B cell (primary cell): ENCODE measurements at regions not wholly inside any gene's neighbourhood (a gene's known extent, or its start where the extent isn't known, plus 50 kb on each side); places are given as distances from the start of the nearest gene placed in this dataset.

Experiments used
- ATAC-seq: fragments of 200-7000 bp; cut with Tn5 transposase; one replicate; pipeline ENCODE4 v1.10.0; 2021; ENCODE audit warnings: low read depth, mild to moderate bottlenecking, moderate number of reproducible peaks, moderate library complexity
- CTCF ChIA-PET: fragments of 350-600 bp; sonication (Branson Sonifier 250); formaldehyde crosslinking; loops from one replicate; lab custom pipeline; 2021; ENCODE audit warnings: antibody characterized with exemption, inconsistent platforms; lab: Charles Lee
- POLR2A ChIA-PET: fragments of 350-600 bp; sonication (Branson Sonifier 250); formaldehyde crosslinking; loops from one replicate; lab custom pipeline; 2021; ENCODE audit warnings: antibody characterized with exemption; lab: Charles Lee
- DNase-seq: peaks from one replicate; pipeline ENCODE4 v3.0.0; 2013
- H2AFZ ChIP-seq: 2 replicates; pipeline ENCODE4 v1.6.1; 2012; ENCODE audit warnings: mild to moderate bottlenecking, low read depth, low read length; ENCODE audit not compliant: insufficient read depth, poor library complexity, severe bottlenecking
- H3K27ac ChIP-seq, 2 donors: 1 replicate in 1 of 2; 2 replicates in 1 of 2; pipeline ENCODE4 v1.5.1; 2012 to 2013; ENCODE audit warnings: low read length in 2 of 2, mild to moderate bottlenecking in 2 of 2, moderate library complexity in 1 of 2
- H3K27me3 ChIP-seq, 4 experiments: fragments of 200-600 bp in 1 of 4; sonication (generic) in 1 of 4; replicated peaks in 1 of 4; 1 replicate in 2 of 4; 2 replicates in 2 of 4; pipeline versions ENCODE4 v1.6.1 to v1.7.0; 2013 to 2016; ENCODE audit warnings: low read length in 3 of 4, mild to moderate bottlenecking in 2 of 4, mixed read lengths in 1 of 4, moderate library complexity in 1 of 4; ENCODE audit not compliant: insufficient read depth in 4 of 4, control insufficient read depth in 3 of 4; ENCODE audit errors: control extremely low read depth in 1 of 4
- H3K36me3 ChIP-seq, 2 experiments: replicated peaks in 1 of 2; 1 replicate in 1 of 2; 2 replicates in 1 of 2; pipeline versions ENCODE4 v1.6.1 to v1.7.1; 2013; ENCODE audit warnings: low read length in 1 of 2; ENCODE audit not compliant: insufficient read depth in 2 of 2, control insufficient read depth in 1 of 2; ENCODE audit errors: control extremely low read depth in 1 of 2, extremely low read depth in 1 of 2
- H3K4me1 ChIP-seq, 2 donors: fragments of 200-600 bp in 1 of 2; sonication (generic) in 1 of 2; 1 replicate in 1 of 2; 2 replicates in 1 of 2; pipeline versions ENCODE4 v1.5.1 to v1.6.1; 2013 to 2017; ENCODE audit warnings: low read length in 2 of 2; ENCODE audit not compliant: control insufficient read depth in 2 of 2, insufficient read depth in 2 of 2
- H3K4me2 ChIP-seq: replicated peaks from 2 replicates; pipeline ENCODE3; 2012; ENCODE audit warnings: mild to moderate bottlenecking, low read depth, low read length; ENCODE audit not compliant: poor library complexity, severe bottlenecking
- H3K4me3 ChIP-seq, 5 experiments: fragments of 200-600 bp in 1 of 5; sonication (generic) in 1 of 5; 1 replicate in 3 of 5; 2 replicates in 2 of 5; pipeline versions ENCODE4 v1.5.1 to v1.7.0; 2011 to 2016; ENCODE audit warnings: low read length in 4 of 5, mild to moderate bottlenecking in 4 of 5, low read depth in 2 of 5, control low read depth in 1 of 5, moderate library complexity in 1 of 5; ENCODE audit not compliant: insufficient read depth in 1 of 5; ENCODE audit errors: control extremely low read depth in 1 of 5, extremely low read depth in 1 of 5
- H3K79me2 ChIP-seq: fragments of 200-600 bp; sonication (generic); one replicate; pipeline ENCODE4 v1.6.0; 2016; ENCODE audit warnings: low read length; ENCODE audit not compliant: control insufficient read depth, insufficient read depth
- H3K9ac ChIP-seq: fragments of 200-600 bp; sonication (generic); 2 replicates; pipeline ENCODE4 v1.6.1; 2017; ENCODE audit warnings: mild to moderate bottlenecking, low read length, moderate library complexity
- H3K9me3 ChIP-seq, 3 donors: one replicate each; pipeline versions ENCODE4 v1.6.1 to v1.7.1; 2013; ENCODE audit warnings: low read length in 2 of 3; ENCODE audit not compliant: control insufficient read depth in 2 of 3, insufficient read depth in 1 of 3; ENCODE audit errors: control extremely low read depth in 1 of 3
- H4K20me1 ChIP-seq: 2 replicates; pipeline ENCODE4 v1.6.0; 2012; ENCODE audit warnings: mild to moderate bottlenecking, low read length; ENCODE audit not compliant: insufficient read depth, control insufficient read depth, poor library complexity, severe bottlenecking
- H3K27ac Mint-ChIP-seq: one replicate; pipeline ENCODE4 v1.8.0; 2021; ENCODE audit warnings: mixed read lengths
- H3K27me3 Mint-ChIP-seq: one replicate; pipeline ENCODE4 v1.8.0; 2021; ENCODE audit warnings: mixed read lengths
- H3K4me1 Mint-ChIP-seq: one replicate; pipeline ENCODE4 v1.8.0; 2021; ENCODE audit warnings: mixed read lengths
- H3K4me3 Mint-ChIP-seq: one replicate; pipeline ENCODE4 v1.8.0; 2021; ENCODE audit warnings: mixed read lengths
- H3K9me3 Mint-ChIP-seq: one replicate; pipeline ENCODE4 v1.8.0; 2022; ENCODE audit warnings: mixed read lengths; ENCODE audit not compliant: insufficient read depth
- CTCF ChIP-seq: fragments of 200-600 bp; IDR thresholded peaks from one replicate; pipeline ENCODE4 v1.8.0; 2022; ENCODE audit warnings: antibody characterized with exemption, mild to moderate bottlenecking
- EZH2 ChIP-seq: IDR thresholded peaks from 2 replicates; pipeline ENCODE4 v1.6.1; 2012; ENCODE audit warnings: borderline replicate concordance, low read depth, mild to moderate bottlenecking, moderate library complexity, low read length; ENCODE audit not compliant: insufficient read depth, poor library complexity, severe bottlenecking
- WGBS: methylation state at CpG from one replicate; pipeline ENCODE4 v1.1.5; 2013; ENCODE audit warnings: missing lambda C conversion rate; ENCODE audit not compliant: insufficient coverage; 5-methylcytosine and 5-hydroxymethylcytosine counted together
- intact Hi-C: fragments of 100-400 bp; cut with micrococcal nuclease; formaldehyde crosslinking; loops from one replicate; pipeline ENCODE4 v1.10.0; 2022

GRCh38 chr1:23622284-23622683 is 63.0 kb upstream of the ID3 start:
- Histone ChIP-seq H3K9ac (no peak overlapping the region), H3K36me3 (no peaks in the 10 kb centered on the region), H3K79me2 (peaks cover 13% of the 10 kb centered on the region), H3K27ac (peak overlapping the region in 1 of 2 donors; percentile 77), H3K9me3 (no peaks in the 10 kb centered on the region), H3K4me3 (no peak overlapping the region), H2AFZ (no peak overlapping the region), H3K4me1 (peaks cover 84 to 94% of the 10 kb centered on the region in 2 donors), H4K20me1 (no peaks in the 10 kb centered on the region), H3K27me3 (no peaks in the 10 kb centered on the region), H3K4me2 (no peak overlapping the region)
- Mint-ChIP-seq H3K4me1 (peaks cover 87% of the 10 kb centered on the region), H3K27ac (peak overlapping the region; percentile 74), H3K4me3 (peak overlapping the region; percentile 3), H3K27me3 (no peaks in the 10 kb centered on the region), H3K9me3 (peaks cover 11% of the 10 kb centered on the region)
- no peak for TF ChIP-seq EZH2
- TF ChIP-seq CTCF: no peak
- ATAC-seq: no peak
- ChIA-PET POLR2A (interaction anchor here (0.7 to 7.5 kb wide), 4 partner anchors 46 to 196 kb away, joined by 6 to 110 read pairs (median 20); partner anchors contain the start of gene ID3), CTCF (interaction anchor here (0.7 to 7.4 kb wide), 6 partner anchors 12 to 96 kb away, joined by 3 to 160 read pairs (median 20); no protein-coding TSS in a partner anchor)
- 93% methylated on average over 3 of the region's 4 CpGs for WGBS
- no peak for DNase-seq
- intact Hi-C loops: no loop called here

- intact Hi-C loops: no loop called here
- Histone ChIP-seq H3K4me1 (peaks cover 77 to 93% of the 10 kb centered on the region in 2 donors), H3K4me3 (no peak overlapping the region), H2AFZ (peak overlapping the region; percentile 26), H3K27ac (peak overlapping the region; percentile 77 to 94), H3K27me3 (no peaks in the 10 kb centered on the region), H3K9ac (no peak overlapping the region), H3K9me3 (no peaks in the 10 kb centered on the region), H3K4me2 (peak overlapping the region; percentile 70), H3K79me2 (peaks cover 13% of the 10 kb centered on the region), H3K36me3 (no peaks in the 10 kb centered on the region), H4K20me1 (no peaks in the 10 kb centered on the region)
- POLR2A ChIA-PET: interaction anchor here (0.6 to 7.5 kb wide), 12 partner anchors 9 to 333 kb away, joined by 3 to 110 read pairs (median 6); partner anchors contain the start of gene ID3
- ATAC-seq (no peak), DNase-seq (no peak)
- Mint-ChIP-seq H3K4me1 (peaks cover 85% of the 10 kb centered on the region), H3K27me3 (no peaks in the 10 kb centered on the region), H3K9me3 (peaks cover 3% of the 10 kb centered on the region), H3K27ac (peak overlapping the region; percentile 98), H3K4me3 (peak overlapping the region; percentile 82)
- CTCF ChIA-PET: interaction anchor here (0.7 to 7.4 kb wide), 11 partner anchors 10 to 124 kb away, joined by 3 to 160 read pairs (median 17); partner anchors contain the start of gene ID3
- TF ChIP-seq EZH2 (no peak), CTCF (no peak)
- WGBS: 85% methylated on average over 5 of the region's 5 CpGs
Measured at GRCh38 chr1:23620605-23621004, 61.3 kb upstream of the ID3 start.
